PC-9 (cell line): ENCODE measurements at regions not wholly inside any gene's neighbourhood (a gene's known extent, or its start where the extent isn't known, plus 50 kb on each side); places are given as distances from the start of the nearest gene placed in this dataset.

Experiments
- BruUV-seq: library from RNA; stranded (reverse); fragments of 400-500 nt; replicated peaks from 2 replicates; lab custom pipeline; 2021; lab: Mats Ljungman, UMichigan
- CTCF ChIA-PET: fragments of 300-600 bp; sonication (Branson Sonifier 250); formaldehyde crosslinking; loops from one replicate; lab custom pipeline; 2022; ENCODE audit warnings: antibody characterized with exemption; lab: Charles Lee
- POLR2A ChIA-PET: fragments of 300-600 bp; sonication (Branson Sonifier 250); formaldehyde crosslinking; loops from one replicate; lab custom pipeline; 2022; ENCODE audit warnings: antibody characterized with exemption; ENCODE audit not compliant: unreplicated experiment; lab: Charles Lee
- DNase-seq, 2 experiments: peaks; one replicate each; pipeline versions ENCODE4 v3.0.0 to v3.0.0-alpha.2; 2015 to 2022; ENCODE audit warnings: mixed read lengths in 1 of 2
- H2AFZ ChIP-seq: fragments of 200-600 bp; sonication (generic); 2 replicates; pipeline ENCODE4 v1.8.1; 2017; ENCODE audit warnings: antibody characterized with exemption
- H3F3A ChIP-seq: fragments of 200-600 bp; sonication (generic); 2 replicates; pipeline ENCODE4 v1.8.1; 2017; ENCODE audit warnings: antibody characterized with exemption, mild to moderate bottlenecking, low read depth; ENCODE audit not compliant: insufficient read depth
- H3K27ac ChIP-seq: fragments of 200-600 bp; sonication (generic); 2 replicates; pipeline ENCODE4 v1.6.1; 2016; ENCODE audit warnings: mixed run types
- H3K27me3 ChIP-seq: fragments of 200-600 bp; sonication (generic); 2 replicates; pipeline ENCODE4 v1.6.1; 2016; ENCODE audit warnings: low read depth, mixed run types; ENCODE audit not compliant: insufficient read depth
- H3K36me3 ChIP-seq: fragments of 200-600 bp; sonication (generic); 2 replicates; pipeline ENCODE4 v1.6.1; 2016; ENCODE audit warnings: low read depth, mixed run types
- H3K4me1 ChIP-seq: fragments of 200-600 bp; sonication (generic); replicated peaks from 2 replicates; pipeline ENCODE4 v1.6.1; 2016; ENCODE audit warnings: mixed run types; ENCODE audit not compliant: insufficient read depth
- H3K4me2 ChIP-seq: fragments of 200-600 bp; sonication (generic); 2 replicates; pipeline ENCODE4 v1.6.1; 2017; ENCODE audit warnings: mixed run types
- H3K4me3 ChIP-seq: fragments of 200-600 bp; sonication (generic); 2 replicates; pipeline ENCODE4 v1.6.1; 2016; ENCODE audit warnings: mixed run types
- H3K79me2 ChIP-seq: fragments of 200-600 bp; sonication (generic); 2 replicates; pipeline ENCODE4 v1.6.1; 2017; ENCODE audit warnings: low read depth, mixed run types
- H3K9me2 ChIP-seq: fragments of 200-600 bp; sonication (generic); 2 replicates; pipeline ENCODE4 v1.8.1; 2017; ENCODE audit warnings: mild to moderate bottlenecking; ENCODE audit not compliant: insufficient read depth
- H3K9me3 ChIP-seq: fragments of 200-600 bp; sonication (generic); 2 replicates; pipeline ENCODE4 v1.8.1; 2016; ENCODE audit warnings: low read depth; ENCODE audit not compliant: insufficient read depth
- H4K20me1 ChIP-seq: fragments of 200-600 bp; sonication (generic); 2 replicates; pipeline ENCODE4 v1.8.1; 2017; ENCODE audit not compliant: insufficient read depth
- CTCF ChIP-seq: fragments of 200-600 bp; sonication (generic); conservative IDR thresholded peaks from 2 replicates; pipeline ENCODE4 v1.6.1; 2017; ENCODE audit warnings: mixed run types, antibody characterized with exemption, mild to moderate bottlenecking, moderate library complexity
- EZH2 ChIP-seq: fragments of 200-600 bp; sonication (generic); IDR thresholded peaks from 2 replicates; pipeline ENCODE4 v1.8.0; 2017; ENCODE audit warnings: antibody characterized with exemption, low read depth
- intact Hi-C: fragments of 100-400 bp; cut with micrococcal nuclease; formaldehyde crosslinking; loops from one replicate; pipeline ENCODE4 v1.10.0; 2022; ENCODE audit not compliant: unreplicated experiment

DNA sequence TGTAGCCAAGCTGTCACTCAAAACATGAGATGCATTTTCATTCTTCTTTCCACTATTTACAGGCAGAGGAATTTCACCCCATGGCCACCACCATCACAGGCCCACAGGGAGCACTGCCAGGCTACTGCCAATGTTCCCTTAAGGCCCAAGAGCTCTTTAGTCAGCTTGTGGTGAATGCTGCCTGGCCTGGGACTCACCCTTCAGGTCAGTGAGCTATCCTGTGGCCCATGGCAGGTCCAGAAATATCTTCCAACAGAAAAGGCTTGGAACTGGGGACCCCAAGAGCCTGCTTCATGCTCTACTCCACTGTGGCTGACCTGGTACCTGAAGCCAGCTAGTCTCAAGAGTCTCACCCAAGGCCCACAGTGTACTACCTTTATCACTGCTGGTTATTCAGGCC, 1518.7 kb upstream of the CDH9 start:
- Histone ChIP-seq H3K9me3 (no peaks in the 10 kb centered on the region), H3K4me2 (no peak overlapping the region), H3K4me1 (no peaks in the 10 kb centered on the region), H2AFZ (no peak overlapping the region), H3K4me3 (no peak overlapping the region), H3K27me3 (no peaks in the 10 kb centered on the region), H3K79me2 (no peaks in the 10 kb centered on the region), H3K9me2 (no peaks in the 10 kb centered on the region), H3K27ac (no peak overlapping the region), H3F3A (no peaks in the 10 kb centered on the region), H3K36me3 (no peaks in the 10 kb centered on the region), H4K20me1 (no peaks in the 10 kb centered on the region)
- peak in 1 of 2 experiments; percentile 13 for DNase-seq
- TF ChIP-seq EZH2 (no peak), CTCF (no peak)
- intact Hi-C loops, result no loop called here
- BruUV-seq, result no TSS peak
- CTCF ChIA-PET, result no interaction called here
- POLR2A ChIA-PET, result no interaction called here

- no peak for TF ChIP-seq CTCF
- TF ChIP-seq EZH2, result no peak
- ChIA-PET CTCF (no interaction called here), POLR2A (no interaction called here)
- Histone ChIP-seq H3K36me3 (no peaks in the 10 kb centered on the region), H3K9me3 (no peaks in the 10 kb centered on the region), H3F3A (no peaks in the 10 kb centered on the region), H2AFZ (no peak overlapping the region), H4K20me1 (no peaks in the 10 kb centered on the region), H3K27ac (no peak overlapping the region), H3K4me1 (no peaks in the 10 kb centered on the region), H3K4me2 (no peak overlapping the region), H3K9me2 (no peaks in the 10 kb centered on the region), H3K27me3 (no peaks in the 10 kb centered on the region), H3K79me2 (no peaks in the 10 kb centered on the region), H3K4me3 (no peak overlapping the region)
- DNase-seq, result no peak
- intact Hi-C loops, result no loop called here
- no TSS peak for BruUV-seq
Measured at GRCh38 chr5:28549588-28549987, 1511.2 kb upstream of the CDH9 start.

DNA sequence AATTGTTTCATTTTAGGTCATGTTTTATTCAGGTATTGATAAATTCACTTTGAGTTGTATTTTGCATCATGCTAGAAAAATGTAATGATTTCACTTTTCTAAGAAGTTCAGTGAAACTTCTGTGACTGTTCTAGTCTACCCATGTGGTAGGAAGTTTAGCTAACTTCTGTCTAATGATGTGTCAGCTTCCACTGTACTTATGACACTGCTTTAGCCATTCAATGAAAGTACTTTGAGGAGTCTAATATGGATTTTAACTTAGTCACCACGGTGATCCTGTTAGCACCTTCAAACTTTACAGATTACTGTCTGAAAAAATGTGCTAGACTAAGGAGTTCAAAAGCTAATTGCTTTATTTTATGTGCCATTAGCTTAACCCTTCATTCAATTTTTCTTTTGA, 1510.5 kb upstream of the CDH9 start:
- H3K36me3 ChIP-seq, result no peaks in the 10 kb centered on the region
- H3K4me1 ChIP-seq, result no peaks in the 10 kb centered on the region
- POLR2A ChIA-PET, result no interaction called here
- DNase-seq, result no peak
- TF ChIP-seq EZH2 (no peak), CTCF (no peak)
- CTCF ChIA-PET, result no interaction called here
- no peaks in the 10 kb centered on the region for H3K9me2 ChIP-seq
- BruUV-seq, result no TSS peak
- no peak overlapping the region for H3K4me2 ChIP-seq
- no peaks in the 10 kb centered on the region for H4K20me1 ChIP-seq
- H3K27ac ChIP-seq, result no peak overlapping the region
- no peaks in the 10 kb centered on the region for H3K79me2 ChIP-seq
- intact Hi-C loops, result no loop called here
- no peak overlapping the region for H2AFZ ChIP-seq
- no peaks in the 10 kb centered on the region for H3F3A ChIP-seq
- H3K9me3 ChIP-seq, result no peaks in the 10 kb centered on the region
- no peaks in the 10 kb centered on the region for H3K27me3 ChIP-seq
- no peak overlapping the region for H3K4me3 ChIP-seq
